ENCODE measurements at regions not wholly inside any gene's neighbourhood (a gene's known extent, or its start where the extent isn't known, plus 50 kb on each side); places are given as distances from the start of the nearest gene placed in this dataset.
"Not testable (repeated sequence)": the region's sequence is repeated elsewhere in the genome, so short reads cannot be mapped to it uniquely, and the experiment has no call there.

DNA sequence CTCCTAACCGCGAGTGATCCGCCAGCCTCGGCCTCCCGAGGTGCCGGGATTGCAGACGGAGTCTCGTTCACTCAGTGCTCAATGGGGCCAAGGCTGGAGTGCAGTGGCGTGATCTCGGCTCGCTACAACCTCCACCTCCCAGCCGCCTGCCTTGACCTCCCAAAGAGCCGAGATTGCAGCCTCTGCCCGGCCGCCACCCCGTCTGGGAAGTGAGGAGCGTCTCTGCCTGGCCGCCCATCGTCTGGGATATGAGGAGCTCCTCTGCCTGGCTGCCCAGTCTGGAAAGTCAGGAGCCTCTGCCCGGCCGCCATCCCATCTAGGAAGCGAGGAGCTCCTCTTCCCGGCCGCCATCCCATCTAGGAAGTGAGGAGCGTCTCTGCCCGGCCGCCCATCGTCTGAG is 58.8 kb upstream of the ANKRD30BL start:
- H3K9ac ChIP-seq (ENCODE audit: low read depth, low read length, poor library complexity, severe bottlenecking); H3K79me2 ChIP-seq (ENCODE audit: insufficient read depth, low read length); H3K27me3 ChIP-seq (ENCODE audit: insufficient read depth, low read length, poor library complexity, severe bottlenecking); H3F3A ChIP-seq (ENCODE audit: low read depth); H3K9me2 ChIP-seq (replicated peaks; ENCODE audit: low read depth, low read length); H3K4me1 ChIP-seq (ENCODE audit: insufficient read depth, low read length, poor library complexity, severe bottlenecking); H2AFZ ChIP-seq (ENCODE audit: low read length); H3K36me3 ChIP-seq (ENCODE audit: insufficient read depth, low read length); H4K20me1 ChIP-seq (ENCODE audit: insufficient read depth, low read length, poor library complexity, severe bottlenecking); H3K4me2 ChIP-seq (ENCODE audit: low read depth, low read length, poor library complexity, severe bottlenecking); H3K4me3 ChIP-seq (ENCODE audit: low read length, poor library complexity, severe bottlenecking); H3K9me3 ChIP-seq (ENCODE audit: insufficient read depth, low read depth, low read length): not testable (repeated sequence)

DNA sequence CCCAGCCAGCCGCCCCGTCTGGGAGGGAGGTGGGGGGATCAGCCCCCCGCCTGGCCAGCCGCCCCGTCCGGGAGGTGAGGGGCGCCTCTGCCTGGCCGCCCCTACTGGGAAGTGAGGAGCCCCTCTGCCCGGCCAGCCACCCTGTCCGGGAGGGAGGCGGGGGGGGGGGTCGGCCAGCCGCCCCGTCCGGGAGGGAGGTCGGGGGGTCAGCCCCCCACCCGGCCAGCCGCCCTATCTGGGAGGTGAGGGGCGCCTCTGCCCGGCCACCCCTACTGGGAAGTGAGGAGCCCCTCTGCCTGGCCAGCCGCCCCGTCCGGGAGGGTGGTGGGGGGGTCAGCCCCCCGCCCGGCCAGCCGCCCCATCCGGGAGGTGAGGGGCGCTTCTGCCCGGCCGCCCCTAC is 60.1 kb upstream of the ANKRD30BL start:
- H3F3A ChIP-seq (ENCODE audit: low read depth); H3K9me2 ChIP-seq (replicated peaks; ENCODE audit: low read depth, low read length); H2AFZ ChIP-seq (ENCODE audit: low read length); H3K36me3 ChIP-seq (ENCODE audit: insufficient read depth, low read length); H3K4me1 ChIP-seq (ENCODE audit: insufficient read depth, low read length, poor library complexity, severe bottlenecking); H3K4me3 ChIP-seq (ENCODE audit: low read length, poor library complexity, severe bottlenecking); H3K79me2 ChIP-seq (ENCODE audit: insufficient read depth, low read length); H3K9me3 ChIP-seq (ENCODE audit: insufficient read depth, low read depth, low read length); H3K4me2 ChIP-seq (ENCODE audit: low read depth, low read length, poor library complexity, severe bottlenecking); H3K27me3 ChIP-seq (ENCODE audit: insufficient read depth, low read length, poor library complexity, severe bottlenecking); H3K9ac ChIP-seq (ENCODE audit: low read depth, low read length, poor library complexity, severe bottlenecking); H4K20me1 ChIP-seq (ENCODE audit: insufficient read depth, low read length, poor library complexity, severe bottlenecking): not testable (repeated sequence)

DNA sequence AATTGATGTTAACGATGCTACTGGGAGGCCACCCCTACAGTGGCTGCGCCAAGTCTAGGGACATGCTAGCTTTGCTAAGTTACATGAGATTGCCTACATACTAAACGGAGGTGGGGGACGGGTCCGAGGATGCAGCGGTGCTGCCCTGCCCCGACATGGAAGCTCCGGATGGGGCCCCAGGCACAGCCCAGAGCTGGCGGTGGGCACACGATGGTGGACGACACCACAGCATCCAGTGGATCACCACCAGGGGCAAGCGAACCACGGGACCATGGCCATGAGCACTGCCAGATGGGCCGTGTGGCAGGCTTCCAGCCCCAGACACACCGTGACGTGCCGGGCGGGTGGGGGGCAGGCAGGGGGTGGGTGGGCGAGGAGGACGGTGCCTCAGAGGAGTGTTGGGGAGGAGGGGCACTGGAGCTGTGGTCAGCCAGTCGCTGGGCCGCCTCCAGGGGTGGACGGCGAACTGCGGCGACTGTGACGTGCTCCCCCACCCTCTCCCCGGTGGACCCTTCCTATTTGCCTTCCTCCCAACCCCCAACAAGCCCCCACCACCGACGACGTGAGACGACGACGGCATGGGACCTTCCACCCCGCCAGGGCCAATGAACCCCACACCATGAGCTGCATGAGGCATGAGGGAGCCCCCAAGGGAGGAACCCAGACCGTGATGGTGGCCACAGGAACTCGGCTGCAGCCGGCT is 90.6 kb upstream of the ANKRD30BL start:
- no peak overlapping the region for H3K4me3 ChIP-seq (ENCODE audit: low read length, poor library complexity, severe bottlenecking)
- H3K79me2 ChIP-seq (ENCODE audit: insufficient read depth, low read length), result no peaks in the 10 kb centered on the region
- H4K20me1 ChIP-seq (ENCODE audit: insufficient read depth, low read length, poor library complexity, severe bottlenecking), result no peaks in the 10 kb centered on the region
- H3K9me2 ChIP-seq (replicated peaks; ENCODE audit: low read depth, low read length), result no peaks in the 10 kb centered on the region
- H3K9me3 ChIP-seq (ENCODE audit: insufficient read depth, low read depth, low read length), result no peaks in the 10 kb centered on the region; the same call in 1 of the 2 replicates
- no peaks in the 10 kb centered on the region for H3K36me3 ChIP-seq (ENCODE audit: insufficient read depth, low read length)
- H3K4me2 ChIP-seq (ENCODE audit: low read depth, low read length, poor library complexity, severe bottlenecking), result no peak overlapping the region
- no peaks in the 10 kb centered on the region for H3K4me1 ChIP-seq (ENCODE audit: insufficient read depth, low read length, poor library complexity, severe bottlenecking)
- H3K27me3 ChIP-seq (ENCODE audit: insufficient read depth, low read length, poor library complexity, severe bottlenecking), result no peaks in the 10 kb centered on the region
- H3F3A ChIP-seq (ENCODE audit: low read depth), result no peaks in the 10 kb centered on the region
- TF ChIP-seq, protein P1, sequence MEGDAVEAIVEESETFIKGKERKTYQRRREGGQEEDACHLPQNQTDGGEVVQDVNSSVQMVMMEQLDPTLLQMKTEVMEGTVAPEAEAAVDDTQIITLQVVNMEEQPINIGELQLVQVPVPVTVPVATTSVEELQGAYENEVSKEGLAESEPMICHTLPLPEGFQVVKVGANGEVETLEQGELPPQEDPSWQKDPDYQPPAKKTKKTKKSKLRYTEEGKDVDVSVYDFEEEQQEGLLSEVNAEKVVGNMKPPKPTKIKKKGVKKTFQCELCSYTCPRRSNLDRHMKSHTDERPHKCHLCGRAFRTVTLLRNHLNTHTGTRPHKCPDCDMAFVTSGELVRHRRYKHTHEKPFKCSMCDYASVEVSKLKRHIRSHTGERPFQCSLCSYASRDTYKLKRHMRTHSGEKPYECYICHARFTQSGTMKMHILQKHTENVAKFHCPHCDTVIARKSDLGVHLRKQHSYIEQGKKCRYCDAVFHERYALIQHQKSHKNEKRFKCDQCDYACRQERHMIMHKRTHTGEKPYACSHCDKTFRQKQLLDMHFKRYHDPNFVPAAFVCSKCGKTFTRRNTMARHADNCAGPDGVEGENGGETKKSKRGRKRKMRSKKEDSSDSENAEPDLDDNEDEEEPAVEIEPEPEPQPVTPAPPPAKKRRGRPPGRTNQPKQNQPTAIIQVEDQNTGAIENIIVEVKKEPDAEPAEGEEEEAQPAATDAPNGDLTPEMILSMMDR (conservative IDR thresholded peaks at IDR 0.05; ENCODE audit: low read length), result no peak
- TF ChIP-seq EZH2phosphoT487 (IDR thresholded peaks at IDR 0.05; ENCODE audit: borderline replicate concordance), result no peak
- H2AFZ ChIP-seq (ENCODE audit: low read length), result no peak overlapping the region
- no peak overlapping the region for H3K9ac ChIP-seq (ENCODE audit: low read depth, low read length, poor library complexity, severe bottlenecking)

DNA sequence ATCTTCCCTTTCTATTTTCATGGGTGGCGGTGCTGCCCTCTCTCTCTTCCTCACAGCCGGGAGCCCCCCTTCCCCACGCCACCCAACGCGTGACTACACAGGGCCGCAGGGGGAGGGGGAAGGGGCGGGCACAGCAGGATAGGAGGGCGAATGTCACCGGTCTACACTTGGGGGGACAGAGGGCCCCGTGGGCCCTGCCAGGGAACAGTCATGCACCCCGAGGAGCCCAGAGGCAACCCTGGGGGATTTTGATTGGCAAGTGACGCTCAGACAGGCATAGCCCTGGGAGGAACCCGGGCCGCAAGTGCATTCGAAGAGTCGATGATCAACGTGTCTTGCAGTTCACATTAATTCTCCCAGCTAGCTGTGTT is 91.1 kb upstream of the ANKRD30BL start:
- no peaks in the 10 kb centered on the region for H3F3A ChIP-seq (ENCODE audit: low read depth)
- no peaks in the 10 kb centered on the region for H3K27me3 ChIP-seq (ENCODE audit: insufficient read depth, low read length, poor library complexity, severe bottlenecking)
- no peaks in the 10 kb centered on the region for H3K79me2 ChIP-seq (ENCODE audit: insufficient read depth, low read length)
- no peak overlapping the region for H2AFZ ChIP-seq (ENCODE audit: low read length)
- H3K4me3 ChIP-seq (ENCODE audit: low read length, poor library complexity, severe bottlenecking), result no peak overlapping the region
- TF ChIP-seq, protein P1 (conservative IDR thresholded peaks at IDR 0.05; ENCODE audit: low read length), result no peak
- no peak for TF ChIP-seq EZH2phosphoT487 (IDR thresholded peaks at IDR 0.05; ENCODE audit: borderline replicate concordance)
- no peaks in the 10 kb centered on the region; the same call in 1 of the 2 replicates for H3K9me3 ChIP-seq (ENCODE audit: insufficient read depth, low read depth, low read length)
- H3K9me2 ChIP-seq (replicated peaks; ENCODE audit: low read depth, low read length), result no peaks in the 10 kb centered on the region
- H4K20me1 ChIP-seq (ENCODE audit: insufficient read depth, low read length, poor library complexity, severe bottlenecking), result no peaks in the 10 kb centered on the region
- H3K4me1 ChIP-seq (ENCODE audit: insufficient read depth, low read length, poor library complexity, severe bottlenecking), result no peaks in the 10 kb centered on the region
- H3K4me2 ChIP-seq (ENCODE audit: low read depth, low read length, poor library complexity, severe bottlenecking), result no peak overlapping the region
- H3K9ac ChIP-seq (ENCODE audit: low read depth, low read length, poor library complexity, severe bottlenecking), result no peak overlapping the region
- no peaks in the 10 kb centered on the region for H3K36me3 ChIP-seq (ENCODE audit: insufficient read depth, low read length)

All from Loucy (cell line).